ENCODE measurements at regions not wholly inside any gene's neighbourhood (a gene's known extent, or its start where the extent isn't known, plus 50 kb on each side); places are given as distances from the start of the nearest gene placed in this dataset.
A peak's percentile ranks its signal among the peaks of the same experiment; 100 is the strongest.

GRCh38 chrX:120790118-120790517, 85.5 kb downstream of the CT47B1 start:
- Histone ChIP-seq H3K27me3 (ENCODE audit: insufficient read depth, low read length) (no peaks in the 10 kb centered on the region), H3K4me1 (ENCODE audit: insufficient read depth, low read length, severe bottlenecking) (peaks cover 8% of the 10 kb centered on the region), H3K4me3 (ENCODE audit: low read depth, low read length, poor library complexity, severe bottlenecking) (no peak overlapping the region), H4K20me1 (ENCODE audit: insufficient read depth, low read length) (no peaks in the 10 kb centered on the region), H3F3A (ENCODE audit: insufficient read depth, low read length) (no peaks in the 10 kb centered on the region), H3K9me2 (ENCODE audit: low read depth, low read length) (no peaks in the 10 kb centered on the region), H3K27ac (ENCODE audit: low read depth, low read length, poor library complexity, severe bottlenecking) (no peak overlapping the region), H3K79me2 (ENCODE audit: insufficient read depth, low read length) (no peaks in the 10 kb centered on the region), H2AFZ (ENCODE audit: low read length) (peak overlapping the region; percentile 44; the same call in 1 of the 2 replicates), H3K9me3 (ENCODE audit: low read length) (no peaks in the 10 kb centered on the region), H3K36me3 (ENCODE audit: insufficient read depth, low read length) (no peaks in the 10 kb centered on the region), H3K9ac (ENCODE audit: low read length) (no peak overlapping the region), H3K4me2 (ENCODE audit: low read length) (no peak overlapping the region)
- TF ChIP-seq, protein P1, sequence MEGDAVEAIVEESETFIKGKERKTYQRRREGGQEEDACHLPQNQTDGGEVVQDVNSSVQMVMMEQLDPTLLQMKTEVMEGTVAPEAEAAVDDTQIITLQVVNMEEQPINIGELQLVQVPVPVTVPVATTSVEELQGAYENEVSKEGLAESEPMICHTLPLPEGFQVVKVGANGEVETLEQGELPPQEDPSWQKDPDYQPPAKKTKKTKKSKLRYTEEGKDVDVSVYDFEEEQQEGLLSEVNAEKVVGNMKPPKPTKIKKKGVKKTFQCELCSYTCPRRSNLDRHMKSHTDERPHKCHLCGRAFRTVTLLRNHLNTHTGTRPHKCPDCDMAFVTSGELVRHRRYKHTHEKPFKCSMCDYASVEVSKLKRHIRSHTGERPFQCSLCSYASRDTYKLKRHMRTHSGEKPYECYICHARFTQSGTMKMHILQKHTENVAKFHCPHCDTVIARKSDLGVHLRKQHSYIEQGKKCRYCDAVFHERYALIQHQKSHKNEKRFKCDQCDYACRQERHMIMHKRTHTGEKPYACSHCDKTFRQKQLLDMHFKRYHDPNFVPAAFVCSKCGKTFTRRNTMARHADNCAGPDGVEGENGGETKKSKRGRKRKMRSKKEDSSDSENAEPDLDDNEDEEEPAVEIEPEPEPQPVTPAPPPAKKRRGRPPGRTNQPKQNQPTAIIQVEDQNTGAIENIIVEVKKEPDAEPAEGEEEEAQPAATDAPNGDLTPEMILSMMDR (IDR thresholded peaks at IDR 0.05; ENCODE audit: low read length), result peak; percentile 65
- TF ChIP-seq EZH2 (IDR thresholded peaks at IDR 0.05; ENCODE audit: borderline replicate concordance, low read length), result no peak

DNA sequence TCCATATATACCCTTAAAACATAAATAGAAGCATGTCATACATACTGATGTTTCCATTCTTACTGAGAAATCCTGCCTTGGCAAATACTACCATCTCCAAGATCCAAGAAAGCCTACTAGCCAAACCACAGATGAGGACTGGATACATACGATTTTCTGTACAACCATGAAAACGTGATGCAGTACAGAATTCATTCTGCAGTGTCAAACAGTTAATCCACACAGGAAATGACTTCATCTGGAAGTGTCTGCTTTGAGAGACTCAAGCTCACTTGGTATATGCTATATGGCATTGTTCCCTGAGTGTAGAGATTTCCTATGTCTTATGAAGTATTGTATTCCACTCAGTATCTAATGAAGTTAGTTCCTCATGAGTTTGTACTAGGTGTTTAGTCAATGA, 94.3 kb downstream of the CT47B1 start:
- H3K4me2 ChIP-seq (ENCODE audit: low read length), result no peak overlapping the region
- H3K4me1 ChIP-seq (ENCODE audit: insufficient read depth, low read length, severe bottlenecking), result no peaks in the 10 kb centered on the region
- H3F3A ChIP-seq (ENCODE audit: insufficient read depth, low read length), result no peaks in the 10 kb centered on the region
- H3K9ac ChIP-seq (ENCODE audit: low read length), result no peak overlapping the region
- no peak overlapping the region for H3K4me3 ChIP-seq (ENCODE audit: low read depth, low read length, poor library complexity, severe bottlenecking)
- H3K36me3 ChIP-seq (ENCODE audit: insufficient read depth, low read length), result no peaks in the 10 kb centered on the region; the same call in 1 of the 2 replicates
- no peaks in the 10 kb centered on the region for H3K27me3 ChIP-seq (ENCODE audit: insufficient read depth, low read length)
- no peaks in the 10 kb centered on the region for H4K20me1 ChIP-seq (ENCODE audit: insufficient read depth, low read length)
- no peaks in the 10 kb centered on the region for H3K79me2 ChIP-seq (ENCODE audit: insufficient read depth, low read length)
- TF ChIP-seq, protein P1 (IDR thresholded peaks at IDR 0.05; ENCODE audit: low read length), result no peak
- TF ChIP-seq EZH2 (IDR thresholded peaks at IDR 0.05; ENCODE audit: borderline replicate concordance, low read length), result no peak
- H3K9me3 ChIP-seq (ENCODE audit: low read length), result no peaks in the 10 kb centered on the region
- H3K27ac ChIP-seq (ENCODE audit: low read depth, low read length, poor library complexity, severe bottlenecking), result no peak overlapping the region
- H3K9me2 ChIP-seq (ENCODE audit: low read depth, low read length), result no peaks in the 10 kb centered on the region
- no peak overlapping the region for H2AFZ ChIP-seq (ENCODE audit: low read length)

GRCh38 chrX:120775959-120776358, 99.7 kb downstream of the CT47B1 start:
- H3K27me3 ChIP-seq (ENCODE audit: insufficient read depth, low read length), result no peaks in the 10 kb centered on the region
- H2AFZ ChIP-seq (ENCODE audit: low read length), result no peak overlapping the region
- H3K36me3 ChIP-seq (ENCODE audit: insufficient read depth, low read length), result no peaks in the 10 kb centered on the region; the same call in 1 of the 2 replicates
- no peak overlapping the region for H3K9ac ChIP-seq (ENCODE audit: low read length)
- no peaks in the 10 kb centered on the region for H3K79me2 ChIP-seq (ENCODE audit: insufficient read depth, low read length)
- H4K20me1 ChIP-seq (ENCODE audit: insufficient read depth, low read length), result no peaks in the 10 kb centered on the region
- TF ChIP-seq EZH2 (IDR thresholded peaks at IDR 0.05; ENCODE audit: borderline replicate concordance, low read length), result no peak
- TF ChIP-seq, protein P1 (IDR thresholded peaks at IDR 0.05; ENCODE audit: low read length), result no peak
- no peaks in the 10 kb centered on the region for H3K9me2 ChIP-seq (ENCODE audit: low read depth, low read length)
- H3K9me3 ChIP-seq (ENCODE audit: low read length), result no peaks in the 10 kb centered on the region
- H3K4me1 ChIP-seq (ENCODE audit: insufficient read depth, low read length, severe bottlenecking), result peaks cover 1% of the 10 kb centered on the region
- no peak overlapping the region for H3K4me2 ChIP-seq (ENCODE audit: low read length)
- H3K27ac ChIP-seq (ENCODE audit: low read depth, low read length, poor library complexity, severe bottlenecking), result no peak overlapping the region
- H3F3A ChIP-seq (ENCODE audit: insufficient read depth, low read length), result no peaks in the 10 kb centered on the region
- H3K4me3 ChIP-seq (ENCODE audit: low read depth, low read length, poor library complexity, severe bottlenecking), result no peak overlapping the region
